Stimulated activated naive CD8-positive, alpha-beta T cell treated with anti-CD3 and anti-CD28 coated beads, Interleukin-15, amount 100 ng/mL, for 72 hours (primary cell): ENCODE measurements at regions not wholly inside any gene's neighbourhood (a gene's known extent, or its start where the extent isn't known, plus 50 kb on each side); places are given as distances from the start of the nearest gene placed in this dataset.
A peak's percentile ranks its signal among the peaks of the same experiment; 100 is the strongest.
"Not testable (repeated sequence)": the region's sequence is repeated elsewhere in the genome, so short reads cannot be mapped to it uniquely, and the experiment has no call there.

ENCODE experiments used
- ATAC-seq: fragments of 150-1000 bp; cut with Tn5 transposase; 2 replicates; pipeline ENCODE4 v1.10.0; 2021; ENCODE audit warnings: mild to moderate bottlenecking, moderate library complexity
- DNase-seq, 2 donors: peaks; one replicate each; pipeline ENCODE4 v3.0.0; 2021 to 2022
- H3K27ac Mint-ChIP-seq, 2 donors: one replicate each; pipeline ENCODE4 v1.8.0; 2022; ENCODE audit warnings: mild to moderate bottlenecking in 2 of 2, mixed read lengths in 2 of 2, moderate library complexity in 2 of 2
- H3K27me3 Mint-ChIP-seq: one replicate; pipeline ENCODE4 v1.8.0; 2022; ENCODE audit warnings: mixed read lengths
- H3K4me1 Mint-ChIP-seq: one replicate; pipeline ENCODE4 v1.8.0; 2022; ENCODE audit warnings: mild to moderate bottlenecking, mixed read lengths
- H3K4me3 Mint-ChIP-seq, 2 donors: one replicate each; pipeline ENCODE4 v1.8.0; 2022; ENCODE audit warnings: mild to moderate bottlenecking in 2 of 2, mixed read lengths in 2 of 2, moderate library complexity in 1 of 2
- H3K9me3 Mint-ChIP-seq, 2 donors: one replicate each; pipeline ENCODE4 v1.8.0; 2022; ENCODE audit warnings: mixed read lengths in 2 of 2

DNA sequence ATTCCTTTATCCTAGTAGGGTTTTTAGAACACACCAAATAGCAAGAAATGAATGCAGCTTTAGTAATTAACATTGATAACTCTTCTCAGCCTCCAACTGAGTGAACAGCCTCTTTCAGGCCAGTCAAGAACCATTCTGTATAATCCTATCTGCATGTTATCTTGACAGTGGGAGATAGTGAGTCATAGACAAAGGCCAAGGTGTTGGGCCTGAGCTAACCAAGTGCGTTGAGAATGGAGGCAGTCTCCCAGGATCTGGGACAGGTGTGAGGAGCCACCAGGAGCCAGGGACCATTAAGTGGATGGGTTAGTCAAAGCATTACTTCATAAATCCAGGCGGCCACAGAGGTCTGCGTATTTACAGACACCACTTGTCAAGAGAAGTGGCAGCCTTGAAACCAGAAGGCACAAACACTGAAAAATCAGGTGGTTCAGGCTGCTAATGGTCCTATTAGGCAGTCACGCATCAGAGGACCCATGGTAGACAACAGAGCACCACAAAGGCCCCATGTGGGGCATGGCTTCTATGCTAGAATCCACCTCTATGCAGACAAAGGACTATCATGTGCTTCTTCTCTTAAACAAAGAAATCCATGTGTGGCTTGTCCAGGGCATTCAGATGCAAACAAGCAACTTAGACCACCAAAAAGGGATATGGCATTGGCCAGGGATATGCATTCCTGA lies 409.7 kb upstream of the PIK3R1 start:
- peaks cover 4 to 11% of the 10 kb centered on the region in 2 donors for H3K9me3 Mint-ChIP-seq
- DNase-seq (no peak), ATAC-seq (no peak)
- peaks cover 14% of the 10 kb centered on the region for H3K4me1 Mint-ChIP-seq
- no peak overlapping the region for H3K4me3 Mint-ChIP-seq
- no peak overlapping the region for H3K27ac Mint-ChIP-seq
- H3K27me3 Mint-ChIP-seq, result no peaks in the 10 kb centered on the region

DNA sequence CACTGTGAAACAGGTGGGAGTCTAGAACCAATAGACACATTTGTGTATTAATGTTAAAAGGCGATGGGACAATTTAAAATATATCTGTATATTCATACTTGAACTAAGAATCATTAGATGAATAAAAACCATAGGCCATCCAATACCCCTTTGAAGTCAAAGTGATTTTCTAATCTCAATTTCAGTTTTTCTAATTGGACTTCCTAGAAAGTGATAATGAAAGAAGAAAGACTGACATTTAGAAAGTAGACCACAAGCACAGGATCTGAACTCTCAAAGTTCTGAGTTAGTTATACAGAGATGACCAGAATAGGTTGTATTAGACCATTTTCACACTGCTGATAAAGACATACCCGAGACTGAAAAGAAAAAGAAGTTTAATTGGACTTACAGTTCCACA lies 412.8 kb upstream of the PIK3R1 start:
- DNase-seq, result no peak
- H3K4me3 Mint-ChIP-seq, result no peak overlapping the region
- peaks cover 4 to 18% of the 10 kb centered on the region in 2 donors for H3K9me3 Mint-ChIP-seq
- H3K4me1 Mint-ChIP-seq, result peaks cover 14% of the 10 kb centered on the region
- H3K27ac Mint-ChIP-seq, result no peak overlapping the region
- no peaks in the 10 kb centered on the region for H3K27me3 Mint-ChIP-seq
- peak; percentile 50 for ATAC-seq

GRCh38 chr5:67799732-67800234 lies 415.8 kb upstream of the PIK3R1 start:
- H3K27me3 Mint-ChIP-seq, result no peaks in the 10 kb centered on the region
- no peak for ATAC-seq

GRCh38 chr5:67798470-67798869 lies 417.1 kb upstream of the PIK3R1 start:
- H3K4me3 Mint-ChIP-seq, ATAC-seq, H3K27me3 Mint-ChIP-seq: not testable (repeated sequence)

More at GRCh38 chr5:67799732-67800234, 415.8 kb upstream of the PIK3R1 start:
- peaks cover 4 to 18% of the 10 kb centered on the region in 2 donors for H3K9me3 Mint-ChIP-seq
- peak overlapping the region in 1 of 2 donors; percentile 17 for H3K27ac Mint-ChIP-seq
- peaks cover 9% of the 10 kb centered on the region for H3K4me1 Mint-ChIP-seq
- DNase-seq, result no peak
- no peak overlapping the region for H3K4me3 Mint-ChIP-seq

GRCh38 chr5:67795781-67796477 lies 419.6 kb upstream of the PIK3R1 start:
- Mint-ChIP-seq H3K27ac (no peak overlapping the region), H3K4me3 (no peak overlapping the region), H3K4me1 (no peaks in the 10 kb centered on the region), H3K27me3 (no peaks in the 10 kb centered on the region), H3K9me3 (peaks cover 0 to 7% of the 10 kb centered on the region in 2 donors)
- ATAC-seq (no peak), DNase-seq (no peak)

More at GRCh38 chr5:67798470-67798869, 417.1 kb upstream of the PIK3R1 start:
- not testable (repeated sequence) for H3K27ac Mint-ChIP-seq, H3K4me1 Mint-ChIP-seq, DNase-seq
- peaks cover 4 to 15% of the 10 kb centered on the region in 2 donors for H3K9me3 Mint-ChIP-seq

GRCh38 chr5:67793966-67794365 lies 421.6 kb upstream of the PIK3R1 start:
- H3K4me3 Mint-ChIP-seq, result no peak overlapping the region
- peaks cover 0 to 7% of the 10 kb centered on the region in 2 donors for H3K9me3 Mint-ChIP-seq
- no peak for DNase-seq
- no peak overlapping the region for H3K27ac Mint-ChIP-seq
- no peak for ATAC-seq
- H3K27me3 Mint-ChIP-seq, result no peaks in the 10 kb centered on the region
- no peaks in the 10 kb centered on the region for H3K4me1 Mint-ChIP-seq

DNA sequence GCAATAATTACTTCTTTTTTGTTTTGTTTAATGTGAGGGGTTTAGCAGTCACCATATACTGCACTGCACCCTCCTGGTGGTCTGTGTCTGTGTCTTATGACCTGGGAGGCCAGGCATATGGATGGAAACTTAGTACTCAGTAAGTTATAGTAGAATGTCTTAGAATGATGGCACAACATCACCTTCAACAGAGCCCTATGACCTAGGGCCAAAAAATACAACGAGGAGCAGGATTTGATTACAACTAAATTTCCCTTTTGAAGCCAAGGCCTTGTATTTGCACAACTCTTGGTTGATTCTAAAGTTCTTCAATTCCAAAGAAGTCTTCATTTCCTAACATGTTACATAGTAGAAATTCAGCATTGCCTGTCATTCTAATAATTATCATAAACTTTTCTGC lies 422.1 kb upstream of the PIK3R1 start:
- no peaks in the 10 kb centered on the region for H3K27me3 Mint-ChIP-seq

DNA sequence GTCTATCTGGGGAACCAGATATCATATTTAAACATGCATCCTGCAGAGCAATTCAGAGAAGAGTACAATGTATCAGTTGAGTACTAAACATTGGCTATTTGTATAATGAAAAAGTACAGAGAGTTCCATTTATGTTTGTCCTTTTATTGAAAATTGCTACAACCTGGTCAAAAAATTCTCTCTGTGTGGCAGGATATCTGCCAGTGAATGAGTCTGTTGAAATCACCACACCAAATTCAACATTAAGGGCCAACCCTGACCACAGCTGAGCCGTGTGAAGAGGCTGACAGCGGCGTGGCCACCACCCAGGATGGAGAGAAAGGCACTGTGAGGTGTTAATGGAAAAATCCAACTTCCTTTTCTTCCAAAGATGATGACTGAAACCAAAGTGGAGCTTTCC lies 422.7 kb upstream of the PIK3R1 start:
- H3K27me3 Mint-ChIP-seq, result no peaks in the 10 kb centered on the region
- no peak overlapping the region for H3K4me3 Mint-ChIP-seq
- no peak overlapping the region for H3K27ac Mint-ChIP-seq
- no peaks in the 10 kb centered on the region for H3K9me3 Mint-ChIP-seq
- DNase-seq (no peak), ATAC-seq (no peak)
- H3K4me1 Mint-ChIP-seq, result no peaks in the 10 kb centered on the region

More for the DNA sequence above, 422.1 kb upstream of the PIK3R1 start:
- Mint-ChIP-seq H3K4me1 (no peaks in the 10 kb centered on the region), H3K9me3 (peaks cover 0 to 3% of the 10 kb centered on the region in 2 donors), H3K27ac (peak overlapping the region in 1 of 2 donors; percentile 36), H3K4me3 (no peak overlapping the region)
- ATAC-seq, result no peak
- DNase-seq, result no peak

GRCh38 chr5:67790390-67790789 lies 425.2 kb upstream of the PIK3R1 start:
- Mint-ChIP-seq H3K4me1 (no peaks in the 10 kb centered on the region), H3K4me3 (no peak overlapping the region), H3K9me3 (no peaks in the 10 kb centered on the region), H3K27ac (no peak overlapping the region), H3K27me3 (no peaks in the 10 kb centered on the region)
- DNase-seq (no peak), ATAC-seq (no peak)

- not testable (repeated sequence) for H3K4me1 Mint-ChIP-seq, H3K4me3 Mint-ChIP-seq, DNase-seq, H3K27ac Mint-ChIP-seq, H3K27me3 Mint-ChIP-seq, ATAC-seq
- H3K9me3 Mint-ChIP-seq, result peaks cover 6 to 30% of the 10 kb centered on the region in 2 donors
Observed at GRCh38 chr5:67779893-67780623, 435.5 kb upstream of the PIK3R1 start.

DNA sequence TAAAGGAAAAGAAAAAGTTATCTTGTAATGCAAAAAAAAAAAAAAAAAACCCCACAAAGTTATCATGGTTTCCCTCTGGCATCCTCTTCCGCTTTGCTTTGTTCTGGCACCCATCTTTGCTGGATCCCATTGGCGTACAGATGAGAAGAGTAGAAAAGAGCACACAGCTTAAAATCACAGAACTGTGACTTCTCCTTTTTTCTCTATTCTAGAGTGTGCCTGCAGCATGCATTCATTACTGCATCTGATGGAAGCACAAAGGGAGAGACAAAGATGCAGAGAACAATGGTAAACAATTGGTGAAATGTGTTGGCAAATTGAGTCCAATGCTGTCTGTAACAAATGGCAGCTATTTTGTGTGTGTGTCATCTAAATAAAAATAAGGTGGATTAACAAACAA lies 440.8 kb upstream of the PIK3R1 start:
- peaks cover 0 to 16% of the 10 kb centered on the region in 2 donors for H3K9me3 Mint-ChIP-seq
- H3K27ac Mint-ChIP-seq, result no peak overlapping the region
- no peaks in the 10 kb centered on the region for H3K4me1 Mint-ChIP-seq
- ATAC-seq (no peak), DNase-seq (no peak)
- H3K27me3 Mint-ChIP-seq, result no peaks in the 10 kb centered on the region
- H3K4me3 Mint-ChIP-seq, result no peak overlapping the region

GRCh38 chr5:67774267-67774552 lies 441.3 kb upstream of the PIK3R1 start:
- peaks cover 0 to 16% of the 10 kb centered on the region in 2 donors for H3K9me3 Mint-ChIP-seq
- ATAC-seq (no peak), DNase-seq (no peak)
- H3K27me3 Mint-ChIP-seq, result no peaks in the 10 kb centered on the region
- H3K4me1 Mint-ChIP-seq, result no peaks in the 10 kb centered on the region
- H3K4me3 Mint-ChIP-seq, result no peak overlapping the region
- no peak overlapping the region for H3K27ac Mint-ChIP-seq

DNA sequence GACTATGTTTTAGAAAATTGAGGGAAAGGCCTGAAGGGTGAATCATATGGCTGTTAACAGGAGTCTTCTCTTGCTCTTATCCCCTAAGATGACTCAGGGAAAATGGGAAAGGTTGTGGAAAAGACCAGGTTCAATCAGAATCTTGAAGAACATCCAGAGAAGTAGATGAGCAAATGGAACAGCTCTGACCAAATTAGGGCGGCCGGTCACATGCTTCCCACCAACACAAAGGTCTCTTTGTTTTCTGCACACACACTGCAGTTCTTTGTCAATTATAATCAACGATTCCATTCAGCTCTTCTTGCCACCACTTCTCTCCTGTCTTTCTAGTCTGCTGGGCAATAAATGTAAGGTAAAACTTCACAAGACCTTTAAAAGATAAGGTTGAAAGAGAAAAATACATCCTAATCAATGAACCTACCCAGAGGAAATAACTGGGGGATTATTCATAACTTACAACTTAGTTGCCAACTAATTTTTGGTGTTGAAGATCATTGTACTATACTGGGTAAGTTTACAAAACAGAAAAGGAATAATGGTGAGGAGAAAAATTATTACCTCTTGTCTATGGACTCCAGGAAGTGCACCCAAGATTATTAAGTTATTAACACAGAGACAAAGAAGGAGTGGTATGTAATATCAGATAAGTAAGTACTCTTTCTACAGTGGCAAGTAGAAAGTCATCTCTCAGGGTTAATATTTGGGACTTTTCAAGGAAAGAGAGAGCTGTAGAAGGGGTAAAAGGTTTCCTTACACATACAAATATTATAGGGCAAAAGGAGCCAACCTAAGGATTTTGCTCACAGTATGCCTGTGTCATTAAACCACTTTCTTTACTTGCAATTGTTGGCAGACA lies 441.9 kb upstream of the PIK3R1 start:
- Mint-ChIP-seq H3K9me3 (peaks cover 0 to 16% of the 10 kb centered on the region in 2 donors), H3K4me3 (no peak overlapping the region), H3K27me3 (no peaks in the 10 kb centered on the region), H3K27ac (no peak overlapping the region), H3K4me1 (no peaks in the 10 kb centered on the region)
- no peak for ATAC-seq
- no peak for DNase-seq

DNA sequence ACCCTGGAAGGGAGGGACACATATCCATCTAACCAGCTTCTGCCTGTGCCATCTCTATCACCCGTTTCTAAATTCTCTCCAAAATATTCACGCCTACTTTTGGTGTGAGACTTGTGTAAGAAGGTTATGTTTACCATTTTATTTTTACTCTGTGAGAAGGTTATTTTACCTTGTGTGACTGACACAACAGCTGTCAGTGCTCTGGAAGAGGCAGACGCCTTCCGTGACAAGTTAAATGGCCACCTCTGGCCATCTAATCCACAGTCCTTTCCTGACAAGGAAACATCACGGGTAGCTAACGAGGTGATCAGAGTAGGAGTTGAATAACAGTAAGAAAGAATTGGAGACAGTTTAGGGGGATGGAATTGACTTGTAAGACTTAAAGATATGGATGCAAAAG lies 443.8 kb upstream of the PIK3R1 start:
- no peak for ATAC-seq
- no peak overlapping the region for H3K27ac Mint-ChIP-seq

GRCh38 chr5:67771221-67771620 lies 444.3 kb upstream of the PIK3R1 start:
- no peak overlapping the region for H3K27ac Mint-ChIP-seq
- ATAC-seq (no peak), DNase-seq (no peak)
- no peaks in the 10 kb centered on the region for H3K9me3 Mint-ChIP-seq
- H3K4me1 Mint-ChIP-seq, result no peaks in the 10 kb centered on the region
- H3K27me3 Mint-ChIP-seq, result no peaks in the 10 kb centered on the region
- H3K4me3 Mint-ChIP-seq, result no peak overlapping the region

More for the DNA sequence above, 443.8 kb upstream of the PIK3R1 start:
- Mint-ChIP-seq H3K4me3 (no peak overlapping the region), H3K27me3 (no peaks in the 10 kb centered on the region), H3K4me1 (no peaks in the 10 kb centered on the region), H3K9me3 (peaks cover 0 to 2% of the 10 kb centered on the region in 2 donors)
- DNase-seq, result no peak
